Right ventricle myocardium superior (tissue), 1 donor: ENCODE measurements at regions not wholly inside any gene's neighbourhood (a gene's known extent, or its start where the extent isn't known, plus 50 kb on each side); places are given as distances from the start of the nearest gene placed in this dataset.

ENCODE experiments used
- ATAC-seq: fragments of 200-7000 bp; cut with Tn5 transposase; one replicate; pipeline ENCODE4 v1.9.1; 2020; ENCODE audit warnings: mild to moderate bottlenecking; ENCODE audit not compliant: poor library complexity
- DNase-seq: peaks from one replicate; pipeline ENCODE4 v3.0.0-alpha.2; 2020
- intact Hi-C: fragments of 100-400 bp; cut with DNase I; formaldehyde crosslinking; loops from one replicate; pipeline ENCODE4 v1.11.2; 2022
- donor health status: DM: no; HTN: yes; CAD: no; lungs with severe emphysema.

DNA sequence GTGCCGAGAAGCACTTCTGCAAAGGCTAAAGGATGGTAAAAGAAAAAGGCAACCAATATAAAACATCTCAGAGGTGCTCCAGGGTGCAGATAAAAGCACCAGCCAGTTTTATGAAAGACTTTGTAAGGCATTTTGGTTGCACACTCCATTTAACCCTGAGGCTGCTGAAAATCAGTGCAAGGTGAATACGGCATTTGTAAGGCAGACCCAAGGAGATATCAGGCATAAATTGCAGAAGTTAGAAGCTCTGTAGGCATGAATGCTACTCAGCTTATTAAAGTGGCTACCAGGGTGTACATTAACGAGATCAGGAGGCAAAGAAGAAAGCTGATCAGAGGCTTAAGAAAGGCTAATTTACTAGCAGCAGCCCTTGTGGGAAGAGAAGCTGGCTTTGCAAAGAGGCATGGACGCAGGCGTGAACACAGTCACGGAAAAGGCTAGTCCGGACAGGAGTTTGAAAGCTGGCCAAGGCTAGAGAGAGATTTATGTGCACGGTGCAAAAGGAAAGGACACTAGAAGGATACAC lies 99.6 kb downstream of the ZNF429 start:
- no peak for DNase-seq
- ATAC-seq = peak; percentile 76
- intact Hi-C loops = no loop called here
